GM12873 (cell line): ENCODE measurements at regions not wholly inside any gene's neighbourhood (a gene's known extent, or its start where the extent isn't known, plus 50 kb on each side); places are given as distances from the start of the nearest gene placed in this dataset.

Experiments used
- CTCF ChIP-seq: IDR thresholded peaks from 2 replicates; pipeline ENCODE4 v1.5.1; 2012; ENCODE audit warnings: low read depth, mild to moderate bottlenecking, moderate library complexity, low read length, control low read depth; ENCODE audit not compliant: insufficient read depth; ENCODE audit errors: missing control alignments

- TF ChIP-seq CTCF = no peak
Measured at GRCh38 chr6:166770216-166771116, 143.4 kb upstream of the RPS6KA2 start.

- TF ChIP-seq CTCF = no peak
Measured at GRCh38 chr6:166769648-166770047, 142.6 kb upstream of the RPS6KA2 start.

GRCh38 chr6:166768761-166769160 is 141.7 kb upstream of the RPS6KA2 start:
- no peak for TF ChIP-seq CTCF

GRCh38 chr6:166767230-166767629 is 140.2 kb upstream of the RPS6KA2 start:
- TF ChIP-seq CTCF = no peak

- no peak for TF ChIP-seq CTCF
Measured at GRCh38 chr6:166766769-166767168, 139.7 kb upstream of the RPS6KA2 start.

- TF ChIP-seq CTCF = no peak
Measured at GRCh38 chr6:166765234-166765541, 138.1 kb upstream of the RPS6KA2 start.

- TF ChIP-seq CTCF = no peak
Measured at GRCh38 chr6:166764473-166765233, 137.6 kb upstream of the RPS6KA2 start.
